Esophagus mucosa (tissue), 1 donor: ENCODE measurements at regions not wholly inside any gene's neighbourhood (a gene's known extent, or its start where the extent isn't known, plus 50 kb on each side); places are given as distances from the start of the nearest gene placed in this dataset.

Experiments
- ATAC-seq: fragments of 200-7000 bp; cut with Tn5 transposase; one replicate; pipeline ENCODE4 v1.9.1; 2020
- donor health status: DM: yes; HTN: yes; CAD: no.

- ATAC-seq, result no peak
These were observed 339.1 kb upstream of the RBFOX1 start for GRCh38 chr16:6993544-6993943.

GRCh38 chr16:6988846-6989245 is 343.8 kb upstream of the RBFOX1 start:
- ATAC-seq, result no peak

- ATAC-seq, result no peak
These were observed 354.7 kb upstream of the RBFOX1 start for GRCh38 chr16:6977916-6978315.

GRCh38 chr16:6977291-6977690 is 355.4 kb upstream of the RBFOX1 start:
- ATAC-seq, result no peak

DNA sequence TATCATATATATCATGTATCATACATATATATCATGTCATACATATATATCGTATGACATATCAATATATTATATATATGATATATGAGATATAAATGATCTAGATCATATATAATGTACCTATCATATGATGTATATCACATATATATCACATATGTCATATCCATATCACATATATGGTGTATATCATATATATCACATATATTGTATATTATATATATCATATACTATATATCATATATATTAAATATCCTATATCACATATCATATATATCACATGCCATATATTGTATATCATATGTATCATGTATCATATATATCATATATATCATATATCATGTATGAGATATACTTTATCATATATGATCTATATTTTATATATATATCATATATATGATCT is 355.9 kb upstream of the RBFOX1 start:
- ATAC-seq, result no peak

DNA sequence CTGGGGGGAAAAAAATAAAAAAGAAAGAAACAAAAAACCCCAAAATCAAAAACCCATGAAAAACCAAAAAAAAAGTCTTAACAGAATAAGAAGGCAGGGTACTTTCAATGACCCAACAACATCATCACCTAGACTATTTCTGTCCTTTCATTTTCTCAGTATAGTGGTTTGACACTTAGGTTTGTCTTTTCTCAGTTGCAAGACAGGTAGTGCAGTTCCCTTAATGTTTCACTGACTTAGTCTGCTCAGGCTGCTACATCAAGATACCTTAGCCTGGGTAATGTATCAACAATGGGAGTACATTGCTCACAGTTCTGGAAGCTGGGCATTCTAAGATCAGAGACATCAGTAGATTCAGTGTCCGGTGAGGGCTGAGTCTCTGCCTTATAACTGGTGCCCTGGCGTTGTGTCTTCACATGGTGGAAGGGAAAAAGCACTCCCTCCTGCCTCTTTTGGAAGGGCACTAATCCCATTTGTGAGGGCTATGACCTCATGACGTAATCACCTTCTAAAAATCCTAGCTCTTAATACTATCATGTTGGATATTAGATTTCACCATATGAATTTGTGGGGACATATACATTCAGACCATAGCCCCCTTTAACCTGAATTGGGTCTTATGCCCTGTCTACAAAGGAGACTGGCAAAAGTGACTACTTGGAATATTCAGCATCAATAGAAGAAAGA is 362.3 kb upstream of the RBFOX1 start:
- no peak for ATAC-seq

GRCh38 chr16:6969594-6969993 is 363.1 kb upstream of the RBFOX1 start:
- ATAC-seq, result no peak

- ATAC-seq, result no peak
These were observed 364.8 kb upstream of the RBFOX1 start for GRCh38 chr16:6967796-6968320.

DNA sequence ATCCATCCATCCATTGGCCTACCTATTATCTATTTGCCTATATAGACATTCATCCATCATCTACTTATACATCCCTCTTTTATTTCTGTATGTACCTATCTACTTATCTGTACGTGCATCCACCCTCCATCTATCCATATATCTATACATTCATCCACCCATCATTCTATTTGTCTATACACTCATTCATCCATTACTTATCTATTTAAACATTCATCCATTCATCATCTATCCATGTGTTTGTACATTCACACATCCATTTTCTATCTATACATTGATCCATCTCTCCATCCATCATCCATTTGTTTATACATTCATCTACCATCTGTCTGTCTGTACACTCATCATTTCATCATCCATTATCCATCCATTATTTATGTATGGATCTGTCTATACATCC is 365.7 kb upstream of the RBFOX1 start:
- no peak for ATAC-seq

GRCh38 chr16:6964679-6965078 is 368.0 kb upstream of the RBFOX1 start:
- no peak for ATAC-seq

DNA sequence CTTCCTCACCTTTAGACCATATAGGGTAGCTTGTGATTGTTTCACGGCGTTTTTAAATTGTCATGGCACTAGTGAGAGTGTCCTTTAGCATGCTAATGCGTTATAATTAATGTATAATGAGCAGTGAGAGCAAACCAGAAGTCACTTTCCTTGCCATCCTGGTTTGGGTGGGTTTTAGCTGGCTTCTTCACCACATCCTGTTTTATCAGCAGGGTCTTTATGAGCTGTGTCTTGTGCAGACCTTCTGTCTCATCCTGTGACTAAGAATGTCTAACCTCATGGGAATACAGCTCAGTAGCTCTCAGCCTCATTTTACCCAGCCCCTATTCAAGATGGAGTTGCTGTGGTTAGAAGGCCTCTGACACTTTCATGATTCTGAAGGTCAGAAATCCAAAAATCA is 370.9 kb upstream of the RBFOX1 start:
- no peak for ATAC-seq

- ATAC-seq, result no peak
These were observed 374.5 kb upstream of the RBFOX1 start for GRCh38 chr16:6958184-6958583.

- no peak for ATAC-seq
These were observed 375.0 kb upstream of the RBFOX1 start for GRCh38 chr16:6957681-6958080.

DNA sequence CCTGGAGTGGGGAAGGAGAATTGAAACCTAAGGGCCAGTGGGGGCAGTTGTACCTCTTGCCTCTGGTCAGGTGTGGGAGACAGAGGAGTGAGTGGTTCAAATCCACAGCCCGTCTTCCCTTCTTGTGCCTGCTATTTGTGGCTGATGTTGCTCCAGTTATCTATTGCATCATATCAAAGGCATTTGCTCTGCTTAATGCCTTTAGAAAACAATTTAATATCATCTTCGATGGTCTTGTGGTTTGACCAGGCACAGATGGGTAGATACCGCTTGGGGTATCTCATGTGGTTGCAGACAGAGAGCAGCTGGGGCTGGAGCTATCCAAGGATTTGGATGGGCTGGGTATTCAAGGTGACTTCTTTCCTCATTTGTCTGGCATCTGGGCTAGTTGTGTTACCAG is 376.1 kb upstream of the RBFOX1 start:
- no peak for ATAC-seq

DNA sequence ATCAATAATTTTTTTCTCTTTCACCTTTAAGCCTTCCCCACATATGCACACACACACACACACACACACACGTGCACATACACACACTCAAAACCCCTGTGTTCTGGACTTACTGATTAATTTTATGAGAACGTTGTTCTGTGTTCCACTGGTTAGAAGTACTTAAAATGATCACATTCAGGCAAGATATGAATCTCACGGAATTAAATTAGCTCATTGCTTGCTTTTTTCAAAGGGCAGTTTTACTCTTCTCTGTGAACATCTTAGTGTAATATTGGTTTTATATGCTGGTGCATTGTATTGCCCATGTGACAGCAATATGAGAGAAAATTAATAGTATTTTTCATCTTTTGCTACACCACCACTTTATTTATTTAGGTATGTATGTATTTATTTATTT is 377.3 kb upstream of the RBFOX1 start:
- ATAC-seq, result no peak

GRCh38 chr16:6949240-6949639 is 383.4 kb upstream of the RBFOX1 start:
- ATAC-seq, result no peak

DNA sequence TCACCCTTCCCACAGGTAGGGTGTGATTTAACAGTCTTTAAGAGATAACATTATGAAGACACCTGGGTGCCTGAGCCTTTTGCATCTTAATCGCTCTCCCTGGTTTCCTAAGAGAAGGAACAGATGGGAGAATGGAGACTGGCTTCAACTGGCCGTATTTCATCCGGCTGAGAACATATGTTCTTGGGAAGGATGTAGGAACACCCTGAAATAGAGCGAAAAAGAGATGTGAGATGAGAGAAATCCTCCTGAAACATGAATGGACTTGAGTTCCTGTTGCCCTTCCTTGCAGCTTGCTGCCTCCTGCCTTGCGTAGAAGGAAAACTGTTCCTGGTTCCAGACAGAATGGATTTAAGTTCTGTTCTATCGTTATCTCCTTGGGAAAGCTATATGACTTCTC is 385.4 kb upstream of the RBFOX1 start:
- no peak for ATAC-seq

DNA sequence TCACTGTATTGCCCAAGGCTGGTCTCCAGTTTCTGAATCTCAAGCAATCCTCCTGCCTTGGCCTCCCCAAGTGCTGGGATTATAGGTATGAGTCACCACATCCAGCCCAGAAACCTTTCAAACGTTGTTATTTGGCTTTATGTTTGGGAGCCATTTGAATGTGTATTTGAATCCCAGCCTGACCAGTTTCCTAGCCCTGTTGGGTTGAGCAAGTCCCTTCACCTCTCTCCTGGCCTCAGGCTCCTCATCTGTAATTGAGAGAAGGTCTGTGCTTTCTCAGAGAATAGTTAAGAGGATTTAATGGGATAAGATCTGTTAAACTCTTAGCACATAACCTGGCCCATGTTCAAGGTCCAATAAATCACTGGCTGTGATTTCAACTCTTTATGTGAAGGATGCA is 385.8 kb upstream of the RBFOX1 start:
- no peak for ATAC-seq

DNA sequence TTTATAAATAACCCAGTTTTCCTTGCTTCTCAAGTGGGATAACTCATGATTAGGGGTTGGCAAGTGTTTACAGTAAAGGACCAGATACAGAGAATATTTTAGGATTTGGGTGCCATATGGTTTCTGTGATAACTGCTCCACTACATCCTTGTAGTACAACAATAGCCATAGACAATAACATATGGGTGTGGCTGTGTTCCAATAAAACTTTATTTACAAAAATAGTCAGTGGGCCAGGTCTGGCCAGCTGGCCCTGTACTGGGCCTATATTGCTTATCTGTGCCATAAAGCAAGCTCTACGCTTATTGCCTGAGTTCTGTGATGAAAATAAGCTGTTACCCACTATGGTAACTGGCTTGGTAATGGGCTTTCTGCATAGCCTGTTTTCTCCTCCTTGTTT is 386.5 kb upstream of the RBFOX1 start:
- no peak for ATAC-seq

- ATAC-seq, result no peak
These were observed 391.7 kb upstream of the RBFOX1 start for GRCh38 chr16:6940968-6941367.

- no peak for ATAC-seq
These were observed 395.0 kb upstream of the RBFOX1 start for GRCh38 chr16:6937641-6938040.

GRCh38 chr16:6932871-6933385 is 399.7 kb upstream of the RBFOX1 start:
- ATAC-seq, result peak; percentile 68

GRCh38 chr16:6929868-6930267 is 402.8 kb upstream of the RBFOX1 start:
- no peak for ATAC-seq

DNA sequence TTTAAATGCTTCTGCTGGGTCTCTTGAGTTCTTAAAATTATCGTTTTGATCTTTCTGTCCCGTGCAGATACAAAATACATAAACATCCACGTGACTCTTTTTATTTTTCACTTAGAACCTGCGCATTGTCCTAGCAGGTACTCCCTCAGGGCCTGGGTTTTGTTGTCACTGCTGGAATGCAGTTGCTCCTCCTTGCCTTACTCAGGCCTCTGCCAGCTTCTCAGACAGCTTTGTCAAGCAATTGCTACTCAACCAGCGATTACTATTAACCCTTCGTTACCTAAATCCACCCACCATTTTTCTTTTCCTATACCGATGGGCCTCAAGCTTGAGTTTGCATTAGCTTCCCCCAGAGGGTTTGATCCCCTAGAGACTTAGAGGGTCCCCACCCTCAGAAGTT is 405.9 kb upstream of the RBFOX1 start:
- ATAC-seq, result no peak

DNA sequence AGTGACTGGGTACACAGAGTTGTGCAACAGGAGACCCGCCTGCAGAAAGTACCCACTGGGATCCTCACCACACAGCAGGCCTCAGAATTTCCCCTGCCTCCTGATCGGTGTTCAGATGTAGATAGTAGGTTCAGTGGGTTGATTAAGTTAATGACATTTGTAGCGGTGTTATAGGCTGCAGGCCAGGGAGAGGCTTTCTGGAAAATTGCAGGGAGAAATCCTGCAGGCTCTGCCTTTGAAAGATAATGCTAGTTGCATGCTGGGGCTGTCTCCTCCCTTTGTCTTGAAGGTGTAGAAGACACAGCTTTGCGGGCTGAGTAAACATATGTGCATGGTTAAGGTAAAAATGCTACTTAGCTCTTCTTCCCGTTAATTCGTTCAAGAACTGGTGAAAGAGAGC is 406.3 kb upstream of the RBFOX1 start:
- no peak for ATAC-seq
